GM12892 (cell line): ENCODE measurements at regions not wholly inside any gene's neighbourhood (a gene's known extent, or its start where the extent isn't known, plus 50 kb on each side); places are given as distances from the start of the nearest gene placed in this dataset.

Source experiments
- POLR2A ChIP-seq: IDR thresholded peaks from 2 replicates; pipeline ENCODE4 v1.6.1; 2011; ENCODE audit warnings: low read depth, low read length, control low read depth
- POLR2AphosphoS5 ChIP-seq: IDR thresholded peaks from 2 replicates; pipeline ENCODE4 v1.6.1; 2011; ENCODE audit warnings: low read depth, low read length, control low read depth
- TAF1 ChIP-seq: IDR thresholded peaks from 2 replicates; pipeline ENCODE4 v1.6.1; 2011; ENCODE audit warnings: low read depth, mild to moderate bottlenecking, control low read depth, low read length, borderline replicate concordance

DNA sequence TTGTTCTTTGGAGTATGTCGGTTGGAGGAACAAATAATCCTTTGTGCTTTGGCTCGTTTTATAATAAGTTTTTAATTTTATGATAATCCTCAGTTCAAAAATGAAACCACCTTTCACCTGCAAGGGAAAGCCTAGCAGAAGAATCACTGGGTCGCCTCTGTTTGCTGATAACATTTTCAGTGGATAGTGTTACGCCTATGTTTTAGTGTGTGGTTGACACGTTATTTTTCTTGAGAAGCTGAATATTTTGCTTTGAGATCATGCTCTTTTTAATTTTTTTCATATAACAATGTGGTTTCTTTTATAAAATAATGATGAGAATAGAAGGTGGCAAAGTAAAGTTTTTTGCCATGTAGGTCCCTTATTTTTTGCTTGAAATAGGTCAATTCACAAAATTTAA, 172.7 kb upstream of the ZEB2 start:
- TF ChIP-seq TAF1 = no peak
- no peak for TF ChIP-seq POLR2A
- TF ChIP-seq POLR2AphosphoS5 = no peak
